ENCODE measurements at regions not wholly inside any gene's neighbourhood (a gene's known extent, or its start where the extent isn't known, plus 50 kb on each side); places are given as distances from the start of the nearest gene placed in this dataset.

DNA sequence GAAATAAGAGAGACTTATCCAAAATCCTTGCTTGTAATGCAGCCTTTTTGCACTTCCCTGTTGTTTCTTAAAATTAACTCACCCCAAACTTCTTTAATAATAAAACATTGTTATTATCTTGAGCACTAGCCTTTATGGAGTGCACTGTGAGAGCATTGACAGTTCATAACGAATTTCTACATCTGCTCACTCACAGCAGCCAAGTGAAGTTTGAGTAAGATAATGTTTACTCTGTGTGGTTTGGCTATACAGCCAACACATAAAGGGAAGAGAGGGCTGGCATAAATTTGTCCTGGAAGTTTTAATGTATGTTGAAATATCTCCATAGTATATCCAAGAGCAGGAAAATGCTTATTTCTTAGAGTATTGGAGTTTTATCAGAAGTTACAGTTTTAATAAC lies 227.9 kb downstream of the FRK start:
- peaks cover 2% of the 10 kb centered on the region for H3K27me3 Mint-ChIP-seq (ENCODE audit: unreplicated experiment)
- no peaks in the 10 kb centered on the region for H3K9me3 Mint-ChIP-seq (ENCODE audit: unreplicated experiment)
- H3K4me3 Mint-ChIP-seq (ENCODE audit: unreplicated experiment), result no peak overlapping the region
- DNase-seq (ENCODE audit: low spot score), result no peak
- TF ChIP-seq, protein P1, sequence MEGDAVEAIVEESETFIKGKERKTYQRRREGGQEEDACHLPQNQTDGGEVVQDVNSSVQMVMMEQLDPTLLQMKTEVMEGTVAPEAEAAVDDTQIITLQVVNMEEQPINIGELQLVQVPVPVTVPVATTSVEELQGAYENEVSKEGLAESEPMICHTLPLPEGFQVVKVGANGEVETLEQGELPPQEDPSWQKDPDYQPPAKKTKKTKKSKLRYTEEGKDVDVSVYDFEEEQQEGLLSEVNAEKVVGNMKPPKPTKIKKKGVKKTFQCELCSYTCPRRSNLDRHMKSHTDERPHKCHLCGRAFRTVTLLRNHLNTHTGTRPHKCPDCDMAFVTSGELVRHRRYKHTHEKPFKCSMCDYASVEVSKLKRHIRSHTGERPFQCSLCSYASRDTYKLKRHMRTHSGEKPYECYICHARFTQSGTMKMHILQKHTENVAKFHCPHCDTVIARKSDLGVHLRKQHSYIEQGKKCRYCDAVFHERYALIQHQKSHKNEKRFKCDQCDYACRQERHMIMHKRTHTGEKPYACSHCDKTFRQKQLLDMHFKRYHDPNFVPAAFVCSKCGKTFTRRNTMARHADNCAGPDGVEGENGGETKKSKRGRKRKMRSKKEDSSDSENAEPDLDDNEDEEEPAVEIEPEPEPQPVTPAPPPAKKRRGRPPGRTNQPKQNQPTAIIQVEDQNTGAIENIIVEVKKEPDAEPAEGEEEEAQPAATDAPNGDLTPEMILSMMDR (IDR thresholded peaks at IDR 0.05; ENCODE audit: unreplicated experiment), result no peak
- no peaks in the 10 kb centered on the region for H3K4me1 Mint-ChIP-seq (ENCODE audit: unreplicated experiment)
- H3K36me3 Mint-ChIP-seq (ENCODE audit: low read depth, unreplicated experiment), result no peaks in the 10 kb centered on the region
- no peak overlapping the region for H3K27ac Mint-ChIP-seq (ENCODE audit: unreplicated experiment)

DNA sequence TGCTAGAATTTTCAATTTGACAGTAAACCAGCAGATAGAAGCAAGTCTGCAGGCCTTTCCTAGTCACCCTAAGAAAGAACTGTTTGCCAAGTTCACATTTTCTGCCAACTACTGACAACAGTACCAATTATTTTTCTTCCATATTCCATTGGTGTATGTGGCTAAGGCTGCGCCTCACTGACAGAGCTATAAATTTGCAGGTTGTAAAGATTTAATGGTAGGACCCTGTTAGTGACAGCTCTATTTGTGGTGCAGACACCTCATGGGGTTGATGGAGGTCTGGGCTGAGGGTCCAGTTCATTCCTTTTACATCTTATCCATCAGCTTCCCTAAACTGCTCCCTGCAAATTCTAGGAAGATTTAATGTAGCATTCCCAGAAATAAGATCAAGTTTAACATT lies 228.5 kb downstream of the FRK start:
- H3K27ac Mint-ChIP-seq (ENCODE audit: unreplicated experiment), result no peak overlapping the region
- DNase-seq (ENCODE audit: low spot score), result no peak
- H3K9me3 Mint-ChIP-seq (ENCODE audit: unreplicated experiment), result no peaks in the 10 kb centered on the region
- H3K4me1 Mint-ChIP-seq (ENCODE audit: unreplicated experiment), result no peaks in the 10 kb centered on the region
- H3K27me3 Mint-ChIP-seq (ENCODE audit: unreplicated experiment), result no peaks in the 10 kb centered on the region
- no peaks in the 10 kb centered on the region for H3K36me3 Mint-ChIP-seq (ENCODE audit: low read depth, unreplicated experiment)
- TF ChIP-seq, protein P1 (IDR thresholded peaks at IDR 0.05; ENCODE audit: unreplicated experiment), result no peak
- no peak overlapping the region for H3K4me3 Mint-ChIP-seq (ENCODE audit: unreplicated experiment)

DNA sequence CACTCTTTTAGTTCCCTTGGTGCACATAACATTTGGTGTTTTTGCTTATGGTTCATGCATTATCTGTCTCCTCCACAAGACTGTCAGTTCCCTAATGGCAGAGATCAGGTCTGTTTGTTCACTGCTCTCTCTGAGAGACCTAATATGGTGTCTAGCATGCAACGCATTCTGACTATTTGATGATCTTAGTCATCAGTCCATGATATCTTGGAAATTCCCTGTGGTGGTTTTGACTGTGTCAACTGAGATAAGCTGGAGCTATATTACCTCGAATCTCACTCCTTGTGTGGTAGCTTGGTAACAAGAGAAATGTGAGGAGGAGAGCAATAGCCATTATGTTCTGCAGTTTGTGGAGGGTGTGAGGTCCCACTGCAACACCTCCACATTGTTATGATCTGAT lies 229.8 kb downstream of the FRK start:
- H3K27me3 Mint-ChIP-seq (ENCODE audit: unreplicated experiment), result no peaks in the 10 kb centered on the region
- no peak overlapping the region for H3K27ac Mint-ChIP-seq (ENCODE audit: unreplicated experiment)
- H3K9me3 Mint-ChIP-seq (ENCODE audit: unreplicated experiment), result no peaks in the 10 kb centered on the region
- no peak overlapping the region for H3K4me3 Mint-ChIP-seq (ENCODE audit: unreplicated experiment)
- no peaks in the 10 kb centered on the region for H3K4me1 Mint-ChIP-seq (ENCODE audit: unreplicated experiment)
- TF ChIP-seq, protein P1 (IDR thresholded peaks at IDR 0.05; ENCODE audit: unreplicated experiment), result no peak
- H3K36me3 Mint-ChIP-seq (ENCODE audit: low read depth, unreplicated experiment), result no peaks in the 10 kb centered on the region
- DNase-seq (ENCODE audit: low spot score), result no peak

DNA sequence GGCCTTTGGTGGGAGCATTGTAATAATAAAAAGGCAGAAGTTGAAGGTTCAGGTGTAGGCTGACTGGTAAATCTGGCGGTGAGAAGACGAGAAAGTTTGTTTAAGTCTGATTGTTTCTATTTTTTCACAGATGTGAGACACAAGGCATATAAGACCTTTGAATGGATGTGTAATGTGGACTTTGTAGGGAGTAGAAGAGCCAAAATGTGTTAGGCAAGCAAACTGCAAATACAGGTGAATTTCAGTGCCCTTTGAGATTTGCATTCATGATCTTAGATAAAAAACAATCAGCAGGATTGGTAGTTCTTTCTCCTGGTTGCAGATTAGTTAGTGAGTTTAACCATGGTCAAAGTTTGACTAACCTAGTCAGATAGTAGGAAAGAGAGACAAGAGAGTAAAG lies 238.9 kb downstream of the FRK start:
- no peak overlapping the region for H3K27ac Mint-ChIP-seq (ENCODE audit: unreplicated experiment)

DNA sequence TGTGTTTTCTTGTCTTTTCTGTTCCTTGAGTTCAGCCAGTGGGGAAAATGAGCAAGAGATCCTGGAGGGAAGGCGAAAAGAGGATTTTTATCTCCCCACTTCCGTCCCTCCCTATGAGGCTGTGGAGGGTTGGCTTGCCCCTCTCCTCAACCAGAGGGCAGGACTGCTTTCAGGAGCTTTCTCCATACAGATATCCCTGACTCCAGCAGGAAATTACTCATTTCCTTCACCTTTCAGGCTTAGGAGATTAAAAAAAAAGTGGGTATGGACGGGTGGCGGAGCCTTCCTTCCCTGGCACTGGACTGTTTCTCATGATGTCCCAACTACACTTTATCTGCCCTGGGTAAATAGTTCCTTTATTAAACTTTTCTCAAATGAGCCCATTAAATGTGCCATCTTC lies 241.2 kb downstream of the FRK start:
- Mint-ChIP-seq H3K9me3 (ENCODE audit: unreplicated experiment) (no peaks in the 10 kb centered on the region), H3K27ac (ENCODE audit: unreplicated experiment) (no peak overlapping the region), H3K4me3 (ENCODE audit: unreplicated experiment) (no peak overlapping the region), H3K27me3 (ENCODE audit: unreplicated experiment) (no peaks in the 10 kb centered on the region), H3K36me3 (ENCODE audit: low read depth, unreplicated experiment) (no peaks in the 10 kb centered on the region), H3K4me1 (ENCODE audit: unreplicated experiment) (no peaks in the 10 kb centered on the region)
- TF ChIP-seq, protein P1 (IDR thresholded peaks at IDR 0.05; ENCODE audit: unreplicated experiment), result no peak
- DNase-seq (ENCODE audit: low spot score), result no peak

More for the DNA sequence above, 238.9 kb downstream of the FRK start:
- no peak overlapping the region for H3K4me3 Mint-ChIP-seq (ENCODE audit: unreplicated experiment)
- H3K9me3 Mint-ChIP-seq (ENCODE audit: unreplicated experiment), result no peaks in the 10 kb centered on the region
- no peaks in the 10 kb centered on the region for H3K36me3 Mint-ChIP-seq (ENCODE audit: low read depth, unreplicated experiment)
- no peak for DNase-seq (ENCODE audit: low spot score)
- H3K4me1 Mint-ChIP-seq (ENCODE audit: unreplicated experiment), result no peaks in the 10 kb centered on the region
- no peaks in the 10 kb centered on the region for H3K27me3 Mint-ChIP-seq (ENCODE audit: unreplicated experiment)
- TF ChIP-seq, protein P1 (IDR thresholded peaks at IDR 0.05; ENCODE audit: unreplicated experiment), result no peak

Data from endothelial cell (in vitro differentiated cells).